ENCODE measurements at regions not wholly inside any gene's neighbourhood (a gene's known extent, or its start where the extent isn't known, plus 50 kb on each side); places are given as distances from the start of the nearest gene placed in this dataset.

GRCh38 chr17:77579682-77580081, 378.8 kb upstream of the TNRC6C start:
- Histone ChIP-seq H3K36me3 (ENCODE audit: control insufficient read depth in 2 of 3, insufficient read depth in 3 of 3, low read length in 3 of 3) (no peaks in the 10 kb centered on the region), H3K9me3 (ENCODE audit: control insufficient read depth in 2 of 3, low read length in 3 of 3) (peaks cover 0 to 2% (median 0%) of the 10 kb centered on the region in 3 experiments), H3K27me3 (ENCODE audit: control insufficient read depth in 2 of 2, insufficient read depth in 2 of 2, low read length in 2 of 2) (peaks cover 0 to 2% of the 10 kb centered on the region in 2 donors), H3K27ac (ENCODE audit: low read depth, low read length) (no peak overlapping the region), H3K4me3 (ENCODE audit: low read length) (no peak overlapping the region), H3K4me1 (ENCODE audit: control insufficient read depth in 2 of 2, insufficient read depth in 2 of 2, low read length in 2 of 2) (no peaks in the 10 kb centered on the region)
- ChIA-PET POLR2A (no interaction called here), CTCF (no interaction called here)
- H3K9me3 Mint-ChIP-seq: peaks cover 0 to 10% (median 3%) of the 10 kb centered on the region in 11 donors
- H3K4me1 Mint-ChIP-seq: peaks cover 6 to 8% (median 7%) of the 10 kb centered on the region in 7 donors
- peak; percentile 72 for ATAC-seq
- H3K27me3 Mint-ChIP-seq: peaks cover 0 to 31% (median 0%) of the 10 kb centered on the region in 5 donors
- H3K27ac Mint-ChIP-seq: peak overlapping the region in 3 of 9 donors; percentile 3 to 63 (median 4)
- DNase-seq: peak in 1 of 9 donors; percentile 20
- H3K4me3 Mint-ChIP-seq: peak overlapping the region in 2 of 10 donors; percentile 2 to 20
- no peaks in the 10 kb centered on the region for H3K36me3 Mint-ChIP-seq
- intact Hi-C loops (cut with micrococcal nuclease): no loop called here

GRCh38 chr17:77580531-77581270, 377.8 kb upstream of the TNRC6C start:
- Histone ChIP-seq H3K4me1 (ENCODE audit: control insufficient read depth in 2 of 2, insufficient read depth in 2 of 2, low read length in 2 of 2) (no peaks in the 10 kb centered on the region), H3K4me3 (ENCODE audit: low read length) (no peak overlapping the region), H3K27ac (ENCODE audit: low read depth, low read length) (no peak overlapping the region), H3K27me3 (ENCODE audit: control insufficient read depth in 2 of 2, insufficient read depth in 2 of 2, low read length in 2 of 2) (peaks cover 0 to 2% of the 10 kb centered on the region in 2 donors), H3K36me3 (ENCODE audit: control insufficient read depth in 2 of 3, insufficient read depth in 3 of 3, low read length in 3 of 3) (no peaks in the 10 kb centered on the region), H3K9me3 (ENCODE audit: control insufficient read depth in 2 of 3, low read length in 3 of 3) (peaks cover 0 to 2% (median 0%) of the 10 kb centered on the region in 3 experiments)
- Mint-ChIP-seq H3K27me3 (peaks cover 0 to 28% (median 0%) of the 10 kb centered on the region in 5 donors), H3K9me3 (peaks cover 0 to 10% (median 3%) of the 10 kb centered on the region in 11 donors), H3K4me3 (no peak overlapping the region), H3K4me1 (peaks cover 4 to 8% (median 7%) of the 10 kb centered on the region in 7 donors), H3K27ac (no peak overlapping the region), H3K36me3 (no peaks in the 10 kb centered on the region)
- ChIA-PET CTCF (no interaction called here), POLR2A (interaction anchor here (0.6 kb wide), 1 partner anchor 1428 kb away, joined by 3 read pairs; no protein-coding TSS in a partner anchor)
- intact Hi-C loops (cut with micrococcal nuclease): no loop called here
- DNase-seq (no peak), ATAC-seq (no peak)

GRCh38 chr17:77581480-77581879, 377.0 kb upstream of the TNRC6C start:
- intact Hi-C loops (cut with micrococcal nuclease): no loop called here
- H3K4me1 ChIP-seq (ENCODE audit: control insufficient read depth in 2 of 2, insufficient read depth in 2 of 2, low read length in 2 of 2): no peaks in the 10 kb centered on the region
- H3K27me3 ChIP-seq (ENCODE audit: control insufficient read depth in 2 of 2, insufficient read depth in 2 of 2, low read length in 2 of 2): peaks cover 0 to 2% of the 10 kb centered on the region in 2 donors
- ATAC-seq (no peak), DNase-seq (no peak)
- no peak overlapping the region for H3K27ac Mint-ChIP-seq
- H3K36me3 Mint-ChIP-seq: no peaks in the 10 kb centered on the region
- peaks cover 0 to 2% (median 0%) of the 10 kb centered on the region in 3 experiments for H3K9me3 ChIP-seq (ENCODE audit: control insufficient read depth in 2 of 3, low read length in 3 of 3)
- peaks cover 0 to 10% (median 5%) of the 10 kb centered on the region in 11 donors for H3K9me3 Mint-ChIP-seq
- no peak overlapping the region for H3K27ac ChIP-seq (ENCODE audit: low read depth, low read length)
- H3K36me3 ChIP-seq (ENCODE audit: control insufficient read depth in 2 of 3, insufficient read depth in 3 of 3, low read length in 3 of 3): no peaks in the 10 kb centered on the region
- no peak overlapping the region for H3K4me3 ChIP-seq (ENCODE audit: low read length)
- CTCF ChIA-PET: no interaction called here
- POLR2A ChIA-PET: interaction anchor here (0.6 kb wide), 1 partner anchor 1427 kb away, joined by 3 read pairs; no protein-coding TSS in a partner anchor
- H3K4me3 Mint-ChIP-seq: no peak overlapping the region
- peaks cover 0 to 32% (median 0%) of the 10 kb centered on the region in 5 donors for H3K27me3 Mint-ChIP-seq
- H3K4me1 Mint-ChIP-seq: peaks cover 4 to 8% (median 7%) of the 10 kb centered on the region in 7 donors

GRCh38 chr17:77585142-77585860, 373.2 kb upstream of the TNRC6C start:
- Mint-ChIP-seq H3K27me3 (peaks cover 0 to 39% (median 0%) of the 10 kb centered on the region in 5 donors), H3K4me3 (no peak overlapping the region), H3K36me3 (peaks cover 0 to 8% (median 6%) of the 10 kb centered on the region in 5 donors), H3K27ac (no peak overlapping the region), H3K9me3 (peaks cover 0 to 25% (median 11%) of the 10 kb centered on the region in 11 donors), H3K4me1 (peaks cover 0 to 4% (median 0%) of the 10 kb centered on the region in 7 donors)
- ChIA-PET POLR2A (no interaction called here), CTCF (no interaction called here)
- Histone ChIP-seq H3K4me1 (ENCODE audit: control insufficient read depth in 2 of 2, insufficient read depth in 2 of 2, low read length in 2 of 2) (no peaks in the 10 kb centered on the region), H3K4me3 (ENCODE audit: low read length) (no peak overlapping the region), H3K9me3 (ENCODE audit: control insufficient read depth in 2 of 3, low read length in 3 of 3) (peaks cover 0 to 2% (median 0%) of the 10 kb centered on the region in 3 experiments), H3K27ac (ENCODE audit: low read depth, low read length) (no peak overlapping the region), H3K36me3 (ENCODE audit: control insufficient read depth in 2 of 3, insufficient read depth in 3 of 3, low read length in 3 of 3) (no peaks in the 10 kb centered on the region), H3K27me3 (ENCODE audit: control insufficient read depth in 2 of 2, insufficient read depth in 2 of 2, low read length in 2 of 2) (peaks cover 0 to 2% of the 10 kb centered on the region in 2 donors)
- ATAC-seq (no peak), DNase-seq (no peak)
- intact Hi-C loops (cut with micrococcal nuclease): no loop called here

GRCh38 chr17:77590951-77591735, 367.4 kb upstream of the TNRC6C start:
- POLR2A ChIA-PET: no interaction called here
- H3K27me3 Mint-ChIP-seq: peaks cover 0 to 66% (median 4%) of the 10 kb centered on the region in 5 donors

GRCh38 chr17:77592106-77592865, 366.2 kb upstream of the TNRC6C start:
- CTCF ChIA-PET: no interaction called here
- Histone ChIP-seq H3K9me3 (ENCODE audit: control insufficient read depth in 2 of 3, low read length in 3 of 3) (no peaks in the 10 kb centered on the region), H3K27me3 (ENCODE audit: control insufficient read depth in 2 of 2, insufficient read depth in 2 of 2, low read length in 2 of 2) (no peaks in the 10 kb centered on the region), H3K4me1 (ENCODE audit: control insufficient read depth in 2 of 2, insufficient read depth in 2 of 2, low read length in 2 of 2) (no peaks in the 10 kb centered on the region), H3K27ac (ENCODE audit: low read depth, low read length) (no peak overlapping the region), H3K4me3 (ENCODE audit: low read length) (no peak overlapping the region), H3K36me3 (ENCODE audit: control insufficient read depth in 2 of 3, insufficient read depth in 3 of 3, low read length in 3 of 3) (no peaks in the 10 kb centered on the region)
- DNase-seq (no peak), ATAC-seq (no peak)
- peaks cover 0 to 59% (median 4%) of the 10 kb centered on the region in 5 donors for H3K27me3 Mint-ChIP-seq
- peaks cover 0 to 5% (median 0%) of the 10 kb centered on the region in 5 donors for H3K36me3 Mint-ChIP-seq
- peaks cover 7 to 21% (median 8%) of the 10 kb centered on the region in 7 donors for H3K4me1 Mint-ChIP-seq
- POLR2A ChIA-PET: no interaction called here
- no peak overlapping the region for H3K27ac Mint-ChIP-seq
- H3K9me3 Mint-ChIP-seq: peaks cover 0 to 9% (median 3%) of the 10 kb centered on the region in 11 donors
- intact Hi-C loops (cut with micrococcal nuclease): no loop called here
- no peak overlapping the region for H3K4me3 Mint-ChIP-seq

More at GRCh38 chr17:77590951-77591735, 367.4 kb upstream of the TNRC6C start:
- H3K27ac Mint-ChIP-seq: no peak overlapping the region
- H3K36me3 Mint-ChIP-seq: peaks cover 0 to 8% (median 6%) of the 10 kb centered on the region in 5 donors
- no peak overlapping the region for H3K4me3 ChIP-seq (ENCODE audit: low read length)
- H3K9me3 Mint-ChIP-seq: peaks cover 0 to 15% (median 9%) of the 10 kb centered on the region in 11 donors
- H3K4me1 Mint-ChIP-seq: peaks cover 7 to 21% (median 8%) of the 10 kb centered on the region in 7 donors
- intact Hi-C loops (cut with micrococcal nuclease): no loop called here
- DNase-seq: no peak
- H3K27ac ChIP-seq (ENCODE audit: low read depth, low read length): no peak overlapping the region
- ATAC-seq: no peak
- H3K9me3 ChIP-seq (ENCODE audit: control insufficient read depth in 2 of 3, low read length in 3 of 3): no peaks in the 10 kb centered on the region
- H3K4me1 ChIP-seq (ENCODE audit: control insufficient read depth in 2 of 2, insufficient read depth in 2 of 2, low read length in 2 of 2): no peaks in the 10 kb centered on the region
- H3K27me3 ChIP-seq (ENCODE audit: control insufficient read depth in 2 of 2, insufficient read depth in 2 of 2, low read length in 2 of 2): no peaks in the 10 kb centered on the region
- H3K4me3 Mint-ChIP-seq: no peak overlapping the region
- no peaks in the 10 kb centered on the region for H3K36me3 ChIP-seq (ENCODE audit: control insufficient read depth in 2 of 3, insufficient read depth in 3 of 3, low read length in 3 of 3)
- CTCF ChIA-PET: no interaction called here
